ENCODE measurements at regions not wholly inside any gene's neighbourhood (a gene's known extent, or its start where the extent isn't known, plus 50 kb on each side); places are given as distances from the start of the nearest gene placed in this dataset.

DNA sequence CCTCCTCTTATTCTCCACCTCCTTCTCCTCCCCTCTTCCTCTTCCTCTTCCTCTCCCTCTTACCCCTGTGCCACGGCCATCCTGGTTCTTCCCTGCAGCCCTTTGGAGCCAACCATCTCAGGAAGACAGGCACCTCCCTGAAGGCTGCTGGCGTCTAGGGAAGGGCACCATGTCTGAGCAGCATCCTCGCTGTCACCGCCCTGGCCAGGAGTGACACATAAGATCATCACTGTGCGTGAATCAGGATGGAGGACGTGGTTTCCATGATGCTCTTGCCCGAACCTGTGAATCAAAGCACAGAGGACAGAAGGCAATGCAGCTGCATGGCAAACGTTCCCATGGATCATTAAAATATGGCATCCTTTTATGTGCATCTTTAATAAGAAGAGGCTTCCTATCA is 236.0 kb downstream of the SH3BP4 start:
- H3K36me3 ChIP-seq (ENCODE audit: insufficient read depth, low read length), result no peaks in the 10 kb centered on the region
- H2AFZ ChIP-seq (ENCODE audit: low read length), result no peak overlapping the region
- no peak overlapping the region for H3K27ac ChIP-seq (ENCODE audit: low read depth, low read length, poor library complexity, severe bottlenecking)
- no peaks in the 10 kb centered on the region for H3K27me3 ChIP-seq (ENCODE audit: insufficient read depth, low read length)
- no peak overlapping the region for H3K4me2 ChIP-seq (ENCODE audit: low read length)
- H3K9ac ChIP-seq (ENCODE audit: low read length), result no peak overlapping the region
- TF ChIP-seq, protein P1, sequence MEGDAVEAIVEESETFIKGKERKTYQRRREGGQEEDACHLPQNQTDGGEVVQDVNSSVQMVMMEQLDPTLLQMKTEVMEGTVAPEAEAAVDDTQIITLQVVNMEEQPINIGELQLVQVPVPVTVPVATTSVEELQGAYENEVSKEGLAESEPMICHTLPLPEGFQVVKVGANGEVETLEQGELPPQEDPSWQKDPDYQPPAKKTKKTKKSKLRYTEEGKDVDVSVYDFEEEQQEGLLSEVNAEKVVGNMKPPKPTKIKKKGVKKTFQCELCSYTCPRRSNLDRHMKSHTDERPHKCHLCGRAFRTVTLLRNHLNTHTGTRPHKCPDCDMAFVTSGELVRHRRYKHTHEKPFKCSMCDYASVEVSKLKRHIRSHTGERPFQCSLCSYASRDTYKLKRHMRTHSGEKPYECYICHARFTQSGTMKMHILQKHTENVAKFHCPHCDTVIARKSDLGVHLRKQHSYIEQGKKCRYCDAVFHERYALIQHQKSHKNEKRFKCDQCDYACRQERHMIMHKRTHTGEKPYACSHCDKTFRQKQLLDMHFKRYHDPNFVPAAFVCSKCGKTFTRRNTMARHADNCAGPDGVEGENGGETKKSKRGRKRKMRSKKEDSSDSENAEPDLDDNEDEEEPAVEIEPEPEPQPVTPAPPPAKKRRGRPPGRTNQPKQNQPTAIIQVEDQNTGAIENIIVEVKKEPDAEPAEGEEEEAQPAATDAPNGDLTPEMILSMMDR (IDR thresholded peaks at IDR 0.05; ENCODE audit: low read length), result no peak
- H3F3A ChIP-seq (ENCODE audit: insufficient read depth, low read length), result no peaks in the 10 kb centered on the region
- no peaks in the 10 kb centered on the region for H3K79me2 ChIP-seq (ENCODE audit: insufficient read depth, low read length)
- H3K9me3 ChIP-seq (ENCODE audit: low read length), result no peaks in the 10 kb centered on the region
- no peaks in the 10 kb centered on the region for H4K20me1 ChIP-seq (ENCODE audit: insufficient read depth, low read length)
- H3K9me2 ChIP-seq (ENCODE audit: low read depth, low read length), result no peaks in the 10 kb centered on the region
- H3K4me1 ChIP-seq (ENCODE audit: insufficient read depth, low read length, severe bottlenecking), result no peaks in the 10 kb centered on the region
- no peak overlapping the region for H3K4me3 ChIP-seq (ENCODE audit: low read depth, low read length, poor library complexity, severe bottlenecking)

DNA sequence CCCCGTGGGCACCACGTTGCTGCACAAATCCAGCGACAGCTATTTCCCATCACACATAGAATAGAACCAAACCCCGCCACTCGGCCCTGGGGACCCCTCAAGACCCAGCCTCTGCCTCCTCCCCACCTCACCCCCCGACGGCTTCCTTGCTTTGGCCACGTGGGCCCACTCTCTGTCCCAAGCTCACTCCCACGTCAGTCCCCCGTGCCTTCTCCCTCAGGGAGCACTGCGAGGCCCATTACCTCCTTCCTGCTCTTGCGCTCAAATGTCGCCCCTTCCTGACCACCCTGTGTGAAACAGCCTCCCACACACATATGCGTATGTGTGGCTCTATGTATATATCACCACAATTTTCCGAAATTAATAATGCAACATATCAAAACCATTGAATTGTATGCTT is 239.7 kb downstream of the SH3BP4 start:
- Histone ChIP-seq H4K20me1 (ENCODE audit: insufficient read depth, low read length) (no peaks in the 10 kb centered on the region), H3K9ac (ENCODE audit: low read length) (no peak overlapping the region), H3K4me3 (ENCODE audit: low read depth, low read length, poor library complexity, severe bottlenecking) (no peak overlapping the region)

GRCh38 chr2:235191978-235192377 is 240.2 kb downstream of the SH3BP4 start:
- Histone ChIP-seq H3K9me2 (ENCODE audit: low read depth, low read length) (no peaks in the 10 kb centered on the region), H3K27me3 (ENCODE audit: insufficient read depth, low read length) (no peaks in the 10 kb centered on the region), H3K4me2 (ENCODE audit: low read length) (no peak overlapping the region), H3F3A (ENCODE audit: insufficient read depth, low read length) (no peaks in the 10 kb centered on the region), H3K9ac (ENCODE audit: low read length) (no peak overlapping the region), H2AFZ (ENCODE audit: low read length) (no peak overlapping the region), H3K27ac (ENCODE audit: low read depth, low read length, poor library complexity, severe bottlenecking) (no peak overlapping the region), H3K4me3 (ENCODE audit: low read depth, low read length, poor library complexity, severe bottlenecking) (no peak overlapping the region), H3K4me1 (ENCODE audit: insufficient read depth, low read length, severe bottlenecking) (no peaks in the 10 kb centered on the region), H4K20me1 (ENCODE audit: insufficient read depth, low read length) (no peaks in the 10 kb centered on the region), H3K79me2 (ENCODE audit: insufficient read depth, low read length) (no peaks in the 10 kb centered on the region), H3K9me3 (ENCODE audit: low read length) (no peaks in the 10 kb centered on the region), H3K36me3 (ENCODE audit: insufficient read depth, low read length) (no peaks in the 10 kb centered on the region)
- TF ChIP-seq EZH2 (IDR thresholded peaks at IDR 0.05; ENCODE audit: borderline replicate concordance, low read length), result no peak
- TF ChIP-seq, protein P1 (IDR thresholded peaks at IDR 0.05; ENCODE audit: low read length), result no peak

More for the DNA sequence above, 239.7 kb downstream of the SH3BP4 start:
- TF ChIP-seq, protein P1 (IDR thresholded peaks at IDR 0.05; ENCODE audit: low read length), result no peak
- TF ChIP-seq EZH2 (IDR thresholded peaks at IDR 0.05; ENCODE audit: borderline replicate concordance, low read length), result no peak
- Histone ChIP-seq H3K9me2 (ENCODE audit: low read depth, low read length) (no peaks in the 10 kb centered on the region), H3K9me3 (ENCODE audit: low read length) (no peaks in the 10 kb centered on the region), H3K79me2 (ENCODE audit: insufficient read depth, low read length) (no peaks in the 10 kb centered on the region), H3K4me1 (ENCODE audit: insufficient read depth, low read length, severe bottlenecking) (no peaks in the 10 kb centered on the region), H3K36me3 (ENCODE audit: insufficient read depth, low read length) (no peaks in the 10 kb centered on the region), H3K4me2 (ENCODE audit: low read length) (no peak overlapping the region), H3K27me3 (ENCODE audit: insufficient read depth, low read length) (no peaks in the 10 kb centered on the region), H2AFZ (ENCODE audit: low read length) (no peak overlapping the region), H3F3A (ENCODE audit: insufficient read depth, low read length) (no peaks in the 10 kb centered on the region), H3K27ac (ENCODE audit: low read depth, low read length, poor library complexity, severe bottlenecking) (no peak overlapping the region)
